Astrocyte of the hippocampus (primary cell): ENCODE measurements at regions not wholly inside any gene's neighbourhood (a gene's known extent, or its start where the extent isn't known, plus 50 kb on each side); places are given as distances from the start of the nearest gene placed in this dataset.
A peak's percentile ranks its signal among the peaks of the same experiment; 100 is the strongest.
"Not testable (repeated sequence)": the region's sequence is repeated elsewhere in the genome, so short reads cannot be mapped to it uniquely, and the experiment has no call there.

Experiments used
- DNase-seq: peaks from one replicate; pipeline ENCODE4 v3.0.0; 2011; ENCODE audit warnings: low read depth, low spot score

DNA sequence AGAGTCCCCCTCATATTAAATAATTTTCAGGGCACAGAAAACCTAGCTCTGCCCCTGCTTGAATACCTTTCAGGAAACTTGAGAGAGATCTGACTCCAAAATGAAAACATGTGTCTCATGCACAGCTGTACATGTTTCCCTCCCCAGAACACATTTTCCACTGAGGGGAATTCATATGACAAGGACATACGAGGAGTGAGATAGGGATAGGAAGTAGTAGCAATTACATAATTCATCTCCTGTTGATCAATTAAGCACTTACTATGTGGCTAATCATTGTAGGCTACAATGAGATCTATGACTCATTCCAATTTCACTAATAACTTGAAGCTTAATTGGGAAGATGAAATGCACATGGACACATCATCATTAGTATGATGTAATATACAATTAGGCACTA is 302.1 kb downstream of the PCDH11X start:
- not testable (repeated sequence) for DNase-seq

DNA sequence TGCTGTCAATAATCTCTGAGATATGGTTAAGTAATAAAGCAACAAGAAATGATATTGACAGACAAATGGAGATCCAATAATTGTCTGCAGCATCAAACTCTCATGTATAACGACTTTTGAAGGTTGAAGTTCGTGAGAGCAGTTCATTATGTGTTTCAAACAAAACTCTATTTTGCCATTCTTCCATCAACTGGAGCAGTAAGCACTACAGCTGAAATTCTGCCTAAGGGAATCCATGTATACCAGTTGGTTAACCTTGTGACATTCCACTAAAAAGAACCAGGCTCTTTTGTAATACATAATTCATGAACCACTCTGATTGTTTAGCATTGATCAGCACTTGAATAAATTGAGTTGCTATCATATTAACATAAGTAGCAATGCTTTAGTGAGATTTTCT is 311.6 kb downstream of the PCDH11X start:
- not testable (repeated sequence) for DNase-seq

DNA sequence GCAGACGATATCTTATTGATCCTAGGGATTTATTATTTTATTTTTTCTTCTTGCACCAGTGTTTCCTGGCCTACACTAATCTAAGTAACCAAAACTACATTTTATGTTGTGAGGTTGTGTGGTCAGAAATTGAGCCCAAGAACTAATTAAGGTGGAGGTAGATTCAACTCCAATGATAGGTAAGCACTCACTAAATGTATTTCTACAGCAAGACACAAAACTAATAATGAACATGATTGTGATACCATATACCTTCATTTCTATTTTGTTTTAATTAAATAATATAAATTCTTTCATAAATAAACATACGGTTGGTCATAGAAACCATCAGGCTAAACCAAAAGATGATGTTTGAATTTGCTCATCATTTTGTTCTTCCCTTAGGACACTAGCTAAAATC is 319.0 kb downstream of the PCDH11X start:
- DNase-seq = not testable (repeated sequence)

DNA sequence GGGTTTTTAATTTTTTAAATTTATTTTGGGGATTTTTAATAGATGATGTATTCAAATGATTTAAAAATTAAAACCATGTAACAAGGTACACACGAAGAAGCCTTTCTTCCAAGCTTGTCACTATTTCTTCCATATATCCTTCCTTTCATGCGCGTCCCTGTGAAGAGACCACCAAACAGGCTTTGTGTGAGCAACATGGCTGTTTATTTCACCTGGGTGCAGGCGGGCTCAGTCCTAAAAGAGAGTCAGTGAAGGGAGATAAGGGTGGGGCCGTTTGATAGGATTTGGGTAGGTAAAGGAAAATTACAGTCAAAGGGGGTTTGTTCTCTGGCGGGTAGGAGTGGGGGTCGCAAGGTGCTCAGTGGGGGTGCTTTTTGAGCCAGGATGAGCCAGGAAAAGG is 320.9 kb downstream of the PCDH11X start:
- DNase-seq = not testable (repeated sequence)

DNA sequence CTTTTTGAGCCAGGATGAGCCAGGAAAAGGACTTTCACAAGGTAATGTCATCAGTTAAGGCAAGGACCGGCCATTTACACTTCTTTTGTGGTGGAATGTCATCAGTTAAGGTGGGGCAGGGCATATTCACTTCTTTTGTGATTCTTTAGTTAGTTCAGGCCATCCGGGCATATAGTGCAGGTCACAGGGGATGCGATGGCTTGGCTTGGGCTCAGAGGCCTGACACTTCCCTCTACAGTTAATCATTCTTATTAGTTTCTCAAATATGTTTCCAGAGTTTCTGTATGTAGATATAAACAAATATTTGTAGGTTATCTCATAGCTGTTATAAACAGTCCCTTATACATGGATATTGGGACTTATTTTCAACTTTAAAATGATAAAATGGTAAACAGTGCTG is 326.5 kb downstream of the PCDH11X start:
- not testable (repeated sequence) for DNase-seq

DNA sequence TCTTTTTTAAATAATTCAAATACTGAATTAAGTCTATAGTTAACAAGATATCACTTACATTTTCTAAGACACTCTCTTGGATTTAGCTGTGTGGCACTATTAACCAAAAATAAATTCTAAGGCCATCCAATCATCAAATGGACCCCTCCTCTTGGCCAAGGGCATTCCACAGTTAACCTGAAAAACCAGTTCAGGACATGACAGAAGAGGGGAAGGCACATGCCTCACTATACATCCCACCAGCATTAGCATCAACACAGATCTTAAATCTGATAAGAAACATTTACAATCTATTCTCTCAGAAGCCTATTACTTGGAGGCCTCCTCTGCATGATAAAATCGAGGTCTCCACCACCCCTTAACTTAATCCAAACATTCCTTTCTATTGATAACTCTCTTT is 327.5 kb downstream of the PCDH11X start:
- DNase-seq = not testable (repeated sequence)

DNA sequence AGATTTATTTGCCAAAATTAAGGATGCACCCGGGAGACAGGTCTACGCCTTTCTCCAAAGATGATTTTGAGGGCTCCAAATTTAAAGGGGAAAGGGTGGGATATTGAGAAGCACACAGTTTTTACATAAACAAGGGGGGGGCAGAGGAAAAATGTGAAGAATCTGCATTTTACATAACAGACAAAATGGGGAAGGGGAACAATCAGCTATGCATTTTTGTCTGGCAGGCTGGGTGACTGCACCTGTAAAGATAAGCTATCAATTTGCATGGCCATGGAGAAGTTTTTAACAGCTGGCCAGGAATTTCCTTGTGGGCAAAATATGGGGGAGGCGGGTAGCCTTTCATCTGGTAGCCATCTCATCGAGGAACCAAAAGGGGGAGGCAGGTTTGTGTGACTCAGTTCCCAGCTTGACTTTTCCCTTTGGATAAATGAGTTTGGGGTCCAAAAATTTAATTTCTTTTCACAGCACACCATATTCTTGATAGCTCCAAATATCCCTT is 331.3 kb downstream of the PCDH11X start:
- DNase-seq = not testable (repeated sequence)

DNA sequence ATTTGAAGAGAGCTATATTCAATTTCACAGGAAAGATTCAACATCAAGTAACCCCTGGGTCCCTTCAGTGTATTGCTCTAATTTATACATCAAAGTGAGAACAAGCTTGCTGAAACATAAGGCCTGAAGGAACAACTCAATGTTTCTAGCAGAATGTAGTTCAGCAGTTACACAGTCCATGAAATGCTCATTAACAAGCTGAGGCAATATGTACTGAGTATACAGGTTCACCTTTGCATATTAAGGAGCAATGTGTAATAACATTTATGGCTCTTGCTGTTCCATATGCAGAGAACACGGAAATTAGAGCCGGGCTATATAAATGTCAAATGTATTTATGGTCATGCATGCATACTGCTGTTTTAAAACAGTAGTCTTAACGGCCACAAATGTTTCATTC is 338.5 kb downstream of the PCDH11X start:
- not testable (repeated sequence) for DNase-seq

DNA sequence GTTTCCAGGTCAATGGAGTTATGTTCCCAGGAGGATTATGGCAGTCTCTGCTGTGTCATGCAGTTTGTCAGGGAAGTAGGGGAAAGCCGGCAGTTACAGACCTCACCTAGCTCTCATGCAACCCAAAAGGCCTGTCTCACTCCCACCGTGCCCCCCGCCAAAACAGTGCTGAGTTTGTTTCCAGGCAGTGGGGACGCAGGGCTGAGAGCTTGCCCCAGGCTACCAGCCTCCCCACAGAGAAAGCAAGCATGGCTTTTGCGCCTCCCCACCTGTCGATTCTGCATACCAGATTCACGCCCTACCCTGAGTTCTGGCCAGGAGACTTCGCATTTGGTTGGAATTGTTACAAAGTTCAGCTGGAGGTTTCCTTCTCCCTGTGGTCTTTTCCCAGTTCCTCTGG is 383.9 kb downstream of the PCDH11X start:
- DNase-seq = not testable (repeated sequence)

DNA sequence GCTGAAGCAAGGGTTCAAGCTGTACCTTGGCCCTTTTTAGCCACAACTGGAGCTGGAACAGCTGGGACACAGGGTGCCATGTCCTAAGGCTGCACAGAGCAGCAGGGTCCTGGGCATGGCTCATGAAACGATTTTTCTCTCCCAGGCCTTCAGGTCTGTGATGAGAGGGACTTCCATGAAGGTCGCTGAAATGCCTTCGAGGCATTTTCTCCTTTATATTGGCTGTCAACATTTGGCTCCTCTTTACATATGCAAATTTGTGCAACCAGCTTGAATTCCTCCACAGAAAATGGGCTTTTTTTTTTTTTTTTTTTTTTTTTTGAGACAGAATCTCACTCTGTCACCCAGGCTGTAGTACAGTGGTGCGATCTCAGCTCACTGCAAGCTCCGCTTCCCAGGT is 430.8 kb downstream of the PCDH11X start:
- DNase-seq = no peak

DNA sequence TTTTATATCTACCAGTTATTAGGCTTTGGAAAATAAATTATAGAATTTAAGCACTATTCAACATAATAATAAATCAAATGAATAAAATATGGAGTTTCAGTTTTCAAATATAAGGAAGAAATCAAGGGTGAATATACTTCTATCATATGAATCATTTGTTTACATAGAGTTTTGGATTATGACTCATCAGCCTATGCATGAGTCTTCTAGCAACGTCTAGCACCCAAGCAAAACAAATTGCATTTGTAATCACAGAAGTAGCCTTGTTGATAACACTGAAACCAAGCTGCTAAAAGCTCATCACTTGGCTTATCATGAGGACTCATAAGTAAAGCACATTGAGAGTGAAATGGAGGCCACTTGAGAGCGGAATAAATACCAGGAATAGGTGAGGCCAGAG is 434.6 kb downstream of the PCDH11X start:
- no peak for DNase-seq

DNA sequence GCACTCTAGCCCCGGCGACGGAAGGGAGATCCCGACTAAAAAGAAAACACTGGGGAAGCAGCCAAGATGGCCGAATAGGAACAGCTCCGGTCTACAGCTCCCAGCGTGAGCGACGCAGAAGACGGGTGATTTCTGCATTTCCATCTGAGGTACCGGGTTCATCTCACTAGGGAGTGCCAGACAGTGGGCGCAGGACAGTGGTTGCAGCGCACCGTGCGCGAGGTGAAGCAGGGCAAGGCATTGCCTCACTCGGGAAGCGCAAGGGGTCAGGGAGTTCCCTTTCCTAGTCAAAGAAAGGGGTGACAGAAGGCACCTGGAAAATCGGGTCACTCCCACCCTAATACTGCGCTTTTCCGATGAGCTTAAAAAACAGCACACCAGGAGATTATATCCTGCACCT is 435.8 kb downstream of the PCDH11X start:
- DNase-seq = not testable (repeated sequence)

DNA sequence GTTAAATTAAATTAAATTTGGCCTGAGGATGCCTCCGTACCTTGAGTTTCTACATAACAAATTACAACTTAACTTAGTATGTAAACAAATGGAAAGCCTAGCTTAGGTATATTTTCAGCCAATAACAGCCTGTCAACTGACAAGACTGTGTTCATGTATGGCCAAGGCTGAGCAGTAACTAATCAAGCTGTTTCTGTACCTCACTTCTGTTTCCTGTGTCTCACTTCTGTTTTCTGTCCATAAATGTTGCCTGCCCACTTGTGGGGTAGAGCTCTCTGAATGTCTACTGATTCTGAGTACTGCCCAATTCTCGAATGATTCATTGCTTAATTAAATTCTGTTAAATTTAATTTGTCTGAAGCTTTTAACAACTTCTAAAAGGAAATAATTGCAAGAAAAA is 445.2 kb downstream of the PCDH11X start:
- no peak for DNase-seq

DNA sequence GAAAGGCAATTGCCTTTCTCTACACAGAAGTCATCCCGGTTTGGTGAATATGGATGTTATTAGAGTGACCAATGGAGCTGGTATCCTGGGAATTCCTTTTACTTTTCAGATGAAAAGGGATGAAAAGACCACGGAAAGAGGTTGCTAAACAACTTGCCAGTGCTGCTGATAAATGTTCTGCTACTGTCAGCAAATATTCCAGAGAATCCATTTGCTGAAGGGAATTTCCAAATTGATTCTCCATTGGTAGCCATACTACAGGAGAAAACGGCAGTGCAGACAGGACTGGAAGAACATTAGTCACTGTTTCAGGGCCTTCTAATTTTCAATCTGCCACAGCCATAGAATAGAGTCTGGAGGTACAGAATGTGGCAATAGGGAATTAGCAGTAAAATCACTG is 451.5 kb downstream of the PCDH11X start:
- peak; percentile 1 for DNase-seq

DNA sequence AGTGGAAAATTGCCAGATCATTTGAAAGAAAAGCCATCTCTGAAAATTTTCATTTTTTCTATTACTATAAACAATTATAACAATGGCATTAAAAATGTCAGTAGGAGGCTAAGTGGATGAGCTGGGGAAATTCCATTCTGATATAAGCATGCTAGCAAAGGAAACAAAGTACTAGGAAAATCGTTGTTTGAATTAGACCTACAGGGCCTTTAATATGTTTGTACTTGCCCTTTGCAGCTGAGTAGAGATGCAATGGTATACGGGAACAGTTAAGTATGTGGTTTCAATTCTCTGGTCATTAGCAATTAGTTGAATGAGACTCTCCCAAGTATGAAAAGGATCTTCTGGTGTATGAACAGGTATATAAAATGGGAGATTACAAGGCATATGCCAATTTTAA is 452.2 kb downstream of the PCDH11X start:
- no peak for DNase-seq

DNA sequence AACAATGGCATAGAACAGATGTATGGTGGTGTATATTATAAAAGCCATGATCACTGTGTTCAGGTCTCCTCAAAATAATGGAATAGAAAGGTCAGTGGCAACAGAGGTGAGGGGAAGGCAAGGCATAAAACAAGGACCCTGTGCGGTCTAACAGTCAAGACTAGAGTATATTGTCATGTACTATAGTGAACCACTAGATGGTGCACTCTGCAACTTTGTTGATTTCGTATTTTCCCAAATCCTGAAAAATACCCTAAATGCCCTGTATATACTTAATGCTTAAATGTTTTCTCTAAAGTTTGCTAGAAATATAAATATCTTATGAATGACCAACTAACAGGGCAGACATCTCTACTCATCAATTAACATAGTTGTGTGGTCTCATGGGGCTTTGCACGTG is 453.0 kb downstream of the PCDH11X start:
- peak; percentile 4 for DNase-seq

DNA sequence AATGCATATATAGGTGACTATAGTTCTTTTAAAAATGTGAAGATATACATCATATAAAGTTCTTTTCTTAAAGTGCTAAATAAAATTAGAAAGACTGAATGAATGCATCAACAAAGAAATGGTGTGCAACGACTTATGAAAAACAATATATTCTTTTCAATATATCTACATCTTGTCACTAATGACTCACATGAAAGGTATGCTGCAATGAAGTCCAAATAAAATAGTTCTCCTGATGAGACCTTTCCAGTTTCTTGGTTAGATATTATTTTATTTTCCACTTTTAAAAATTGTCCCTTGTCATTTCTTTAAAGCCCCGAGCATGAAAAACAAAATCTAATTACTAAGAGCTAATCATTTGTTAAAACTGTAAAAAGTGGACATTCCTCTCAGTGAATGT is 462.1 kb downstream of the PCDH11X start:
- no peak for DNase-seq

DNA sequence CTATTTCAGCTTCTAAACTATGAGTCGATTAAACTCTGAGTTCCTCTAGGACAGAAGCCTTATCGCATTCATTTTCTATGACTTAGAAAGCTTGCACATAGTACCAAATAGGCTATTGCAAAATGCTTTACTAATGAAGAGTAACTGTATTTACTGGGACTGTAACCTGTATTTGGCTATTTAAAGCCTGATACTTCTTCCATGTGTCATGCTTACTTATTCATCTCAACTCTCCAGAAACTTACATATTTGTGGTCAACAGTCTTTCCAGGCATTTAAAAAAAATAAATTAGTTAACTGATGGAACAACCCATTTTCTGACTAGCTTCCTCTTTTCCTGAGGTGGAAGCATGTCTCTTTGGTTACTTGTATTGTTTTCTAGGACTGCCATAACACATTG is 467.9 kb downstream of the PCDH11X start:
- peak; percentile 30 for DNase-seq

DNA sequence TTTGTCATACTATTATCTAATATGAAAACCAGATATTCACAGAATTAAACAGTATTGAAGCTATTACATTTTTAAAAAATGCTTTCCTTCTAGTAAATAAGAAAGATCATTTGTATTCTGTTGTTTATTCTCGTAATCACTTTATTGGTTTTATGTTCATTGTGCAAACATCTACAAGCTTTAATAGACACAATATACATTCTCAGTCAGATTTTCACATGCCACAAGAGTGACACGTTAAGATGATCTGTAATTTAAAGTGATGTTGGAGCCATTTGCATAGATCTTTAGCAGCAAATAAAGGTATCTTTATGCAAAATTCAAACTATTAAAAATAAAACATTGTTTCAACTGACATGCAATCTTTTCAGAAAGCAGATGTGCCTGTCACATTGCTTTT is 469.9 kb downstream of the PCDH11X start:
- DNase-seq = no peak

DNA sequence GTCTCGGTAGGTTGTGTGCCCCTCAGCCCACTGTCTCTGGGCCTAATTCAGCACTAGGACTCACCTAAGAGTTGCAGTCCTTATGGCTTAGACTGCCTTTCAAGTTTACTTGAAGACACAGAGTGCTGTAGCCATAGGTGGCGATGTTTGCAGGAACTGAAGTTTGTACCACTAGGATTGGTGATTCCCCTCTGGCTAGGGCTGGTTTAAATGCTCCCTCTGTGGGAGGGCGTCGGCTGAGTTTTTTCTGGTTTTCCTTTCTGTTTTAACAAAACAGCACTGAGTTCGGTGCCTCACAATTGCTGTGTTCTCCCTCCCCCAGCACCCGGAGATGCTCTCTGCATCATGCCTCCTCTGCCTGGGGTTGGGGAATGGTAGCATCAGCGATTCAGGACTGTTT is 480.9 kb downstream of the PCDH11X start:
- DNase-seq = no peak

DNA sequence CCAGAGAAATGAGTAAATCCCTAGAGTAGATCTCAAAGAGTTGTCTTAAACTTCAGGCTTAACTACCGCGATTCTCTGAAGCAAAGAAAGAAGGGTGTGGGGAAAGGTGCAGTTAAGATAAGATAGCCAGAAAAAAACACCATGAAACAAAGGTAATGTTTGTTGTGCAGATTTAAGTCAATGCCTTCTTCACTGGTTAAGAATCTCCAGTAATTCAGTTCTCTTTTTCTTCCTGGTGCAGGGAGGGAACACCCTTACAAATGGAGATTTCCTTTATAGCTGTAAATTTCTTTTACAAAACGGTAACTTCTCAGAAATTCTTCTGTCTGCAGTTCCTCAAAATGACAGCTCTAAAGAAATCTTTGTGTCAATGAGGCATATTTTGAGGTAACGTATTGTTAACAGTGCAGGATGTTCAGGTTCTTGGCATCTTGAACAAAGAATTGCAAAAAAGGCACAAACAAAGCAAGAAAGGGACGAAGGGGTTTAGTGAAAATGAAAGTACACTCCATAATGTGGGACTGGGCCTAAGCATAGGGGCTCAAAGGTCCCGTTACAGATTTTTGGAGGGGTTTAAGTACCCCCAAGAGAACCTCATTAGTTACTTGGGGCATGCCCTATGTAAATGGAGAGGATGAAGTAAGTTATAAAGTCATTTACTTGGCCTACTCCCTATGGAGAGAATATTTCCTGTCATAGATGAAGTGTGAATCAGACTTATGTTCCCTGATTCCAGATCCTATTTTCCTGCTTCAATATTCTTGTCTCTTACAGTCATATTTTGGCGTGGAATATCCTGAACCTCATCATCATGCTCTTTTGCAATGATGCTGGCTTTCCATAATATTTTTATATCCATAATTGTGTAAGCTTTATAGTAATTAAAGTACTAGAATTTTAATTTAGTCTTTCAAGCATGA is 492.0 kb downstream of the PCDH11X start:
- no peak for DNase-seq

DNA sequence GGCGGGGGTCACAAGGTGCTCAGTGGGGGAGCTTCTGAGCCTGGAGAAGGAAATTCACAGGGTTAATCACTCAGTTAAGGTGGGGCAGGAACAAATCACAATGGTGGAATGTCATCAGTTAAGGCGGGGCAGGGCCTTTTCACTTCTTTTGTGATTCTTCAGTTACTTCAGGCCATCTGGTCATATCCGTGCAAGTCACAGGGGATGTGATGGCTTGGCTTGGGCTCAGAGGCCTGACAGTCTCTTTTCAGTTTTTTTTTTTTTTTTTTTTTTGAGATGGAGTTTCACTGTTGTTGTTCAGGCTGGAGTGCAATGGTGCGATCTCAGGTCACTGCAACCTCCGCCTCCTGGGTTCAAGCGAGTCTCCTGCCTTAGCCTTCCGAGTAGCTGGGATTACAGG is 499.4 kb downstream of the PCDH11X start:
- DNase-seq = not testable (repeated sequence)

DNA sequence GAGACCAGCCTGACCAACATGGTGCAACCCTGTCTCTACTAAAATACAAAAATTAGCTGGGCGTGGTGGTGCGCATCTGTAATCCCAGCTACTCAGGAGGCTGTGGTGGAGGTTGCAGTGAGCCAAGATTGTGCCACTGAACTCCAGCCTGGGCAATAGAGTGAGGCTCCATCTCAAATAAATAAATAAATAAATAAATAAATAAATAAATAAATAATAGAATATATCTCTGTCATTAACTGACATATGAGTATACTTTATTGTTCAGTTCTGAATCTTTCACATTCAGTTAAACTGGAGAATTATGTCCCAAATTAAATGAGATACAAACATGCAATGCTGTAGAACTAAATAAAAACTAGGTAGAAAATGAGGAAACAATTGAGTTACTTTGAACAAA is 501.2 kb downstream of the PCDH11X start:
- not testable (repeated sequence) for DNase-seq
